Stomach (tissue), 4 donors: ENCODE measurements at regions not wholly inside any gene's neighbourhood (a gene's known extent, or its start where the extent isn't known, plus 50 kb on each side); places are given as distances from the start of the nearest gene placed in this dataset.

ENCODE experiments used
- CTCF ChIP-seq, 7 experiments: fragments of 450-650 bp in 4 of 7; fragments of 200-600 bp in 3 of 7; sonication (generic) in 3 of 7; IDR thresholded peaks; one replicate each; pipeline ENCODE4 v1.5.1; 2016 to 2019; ENCODE audit warnings: antibody characterized with exemption in 7 of 7, control low read depth in 2 of 7, mild to moderate bottlenecking in 1 of 7
- EP300 ChIP-seq: sonication (generic); formaldehyde crosslinking; IDR thresholded peaks from one replicate; pipeline ENCODE4 v1.6.1; 2017; ENCODE audit warnings: antibody characterized with exemption
- POLR2A ChIP-seq, 4 donors: fragments of 450-650 bp; IDR thresholded peaks; one replicate each; pipeline ENCODE4 v1.6.1; 2016; ENCODE audit warnings: antibody characterized with exemption in 4 of 4, control low read depth in 2 of 4, mild to moderate bottlenecking in 1 of 4, moderate library complexity in 1 of 4
- POLR2AphosphoS5 ChIP-seq, 3 donors: sonication (generic); formaldehyde crosslinking; IDR thresholded peaks; one replicate each; pipeline ENCODE4 v1.6.1; 2016; ENCODE audit warnings: antibody characterized with exemption in 3 of 3

DNA sequence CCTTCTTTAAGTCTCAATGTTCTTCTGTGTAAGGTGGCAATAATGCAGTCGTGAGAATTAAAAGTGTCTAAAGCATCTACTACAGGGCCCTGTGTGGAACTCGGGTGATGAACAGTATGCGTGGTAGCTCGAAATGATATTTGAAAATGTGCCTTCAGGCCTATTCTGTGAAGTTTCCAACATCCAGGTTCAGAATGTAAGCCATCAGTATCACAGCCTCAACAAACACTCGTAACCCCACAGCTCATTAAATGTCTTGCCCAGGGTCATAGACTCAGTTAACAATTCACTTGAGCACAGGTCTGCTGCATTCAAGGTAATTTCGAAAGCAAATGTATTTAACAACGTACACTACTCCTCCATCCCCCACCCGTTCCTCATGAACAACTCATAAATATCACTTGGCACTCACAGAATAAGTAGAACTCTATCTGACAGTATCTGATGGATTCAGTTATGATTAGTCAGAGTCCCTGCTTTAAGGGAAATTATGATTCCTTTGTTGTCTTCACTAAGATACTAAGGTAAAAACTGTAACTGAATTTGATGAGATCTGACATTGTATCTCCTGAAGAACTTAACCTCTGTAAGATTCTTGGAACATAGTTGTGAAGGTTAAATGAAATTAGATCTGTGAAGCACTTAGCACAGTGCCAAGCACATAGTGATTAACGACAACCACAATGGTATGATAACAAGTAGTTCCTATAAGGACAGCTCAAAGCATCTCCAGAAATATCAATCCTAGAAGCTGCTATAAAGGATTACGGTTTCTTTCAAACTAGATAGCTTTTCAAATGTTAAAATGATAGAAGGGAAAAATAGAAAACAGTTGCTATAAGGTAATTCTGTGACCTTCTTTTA, 642.3 kb downstream of the TBL1XR1 start:
- TF ChIP-seq POLR2A (IDR thresholded peaks at IDR 0.05) (no peak), CTCF (IDR thresholded peaks at IDR 0.05) (no peak), EP300 (no peak), POLR2AphosphoS5 (IDR thresholded peaks at IDR 0.05) (no peak)
